ENCODE measurements at regions not wholly inside any gene's neighbourhood (a gene's known extent, or its start where the extent isn't known, plus 50 kb on each side); places are given as distances from the start of the nearest gene placed in this dataset.
"Not testable (repeated sequence)": the region's sequence is repeated elsewhere in the genome, so short reads cannot be mapped to it uniquely, and the experiment has no call there.

- TF ChIP-seq CTCF (IDR thresholded peaks at IDR 0.05; ENCODE audit: control insufficient read depth, extremely low read depth, insufficient read depth), result no peak
- DNase-seq (ENCODE audit: low read depth), result no peak
- H3K4me3 ChIP-seq (ENCODE audit: low read depth, low read length), result no peak overlapping the region
Measured at GRCh38 chr14:105701456-105702274, 175.3 kb downstream of the TMEM121 start.

- no peak overlapping the region for H3K4me3 ChIP-seq (ENCODE audit: low read depth, low read length)
- no peak for DNase-seq (ENCODE audit: low read depth)
Measured at GRCh38 chr14:105702275-105702817, 176.0 kb downstream of the TMEM121 start.

GRCh38 chr14:105703044-105703665 is 176.8 kb downstream of the TMEM121 start:
- not testable (repeated sequence) for H3K4me3 ChIP-seq (ENCODE audit: low read depth, low read length); DNase-seq (ENCODE audit: low read depth)

More at GRCh38 chr14:105702275-105702817, 176.0 kb downstream of the TMEM121 start:
- TF ChIP-seq CTCF (IDR thresholded peaks at IDR 0.05; ENCODE audit: control insufficient read depth, extremely low read depth, insufficient read depth), result no peak

GRCh38 chr14:105704091-105704490 is 177.7 kb downstream of the TMEM121 start:
- not testable (repeated sequence) for DNase-seq (ENCODE audit: low read depth)

GRCh38 chr14:105704492-105704891 is 178.1 kb downstream of the TMEM121 start:
- not testable (repeated sequence) for H3K4me3 ChIP-seq (ENCODE audit: low read depth, low read length); DNase-seq (ENCODE audit: low read depth)

More at GRCh38 chr14:105704091-105704490, 177.7 kb downstream of the TMEM121 start:
- not testable (repeated sequence) for H3K4me3 ChIP-seq (ENCODE audit: low read depth, low read length)

GRCh38 chr14:105705512-105705861 is 179.1 kb downstream of the TMEM121 start:
- not testable (repeated sequence) for DNase-seq (ENCODE audit: low read depth); H3K4me3 ChIP-seq (ENCODE audit: low read depth, low read length)

- not testable (repeated sequence) for DNase-seq (ENCODE audit: low read depth); H3K4me3 ChIP-seq (ENCODE audit: low read depth, low read length)
Measured at GRCh38 chr14:105705862-105706700, 179.7 kb downstream of the TMEM121 start.

- DNase-seq (ENCODE audit: low read depth); H3K4me3 ChIP-seq (ENCODE audit: low read depth, low read length): not testable (repeated sequence)
Measured at GRCh38 chr14:105706701-105707019, 180.3 kb downstream of the TMEM121 start.

GRCh38 chr14:105707099-105707498 is 180.7 kb downstream of the TMEM121 start:
- not testable (repeated sequence) for H3K4me3 ChIP-seq (ENCODE audit: low read depth, low read length); DNase-seq (ENCODE audit: low read depth)

- not testable (repeated sequence) for H3K4me3 ChIP-seq (ENCODE audit: low read depth, low read length); DNase-seq (ENCODE audit: low read depth)
Measured at GRCh38 chr14:105707723-105708151, 181.4 kb downstream of the TMEM121 start.

- not testable (repeated sequence) for H3K4me3 ChIP-seq (ENCODE audit: low read depth, low read length); DNase-seq (ENCODE audit: low read depth)
Measured at GRCh38 chr14:105708251-105709134, 182.1 kb downstream of the TMEM121 start.
